Right lobe of liver (tissue), 4 donors: ENCODE measurements at regions not wholly inside any gene's neighbourhood (a gene's known extent, or its start where the extent isn't known, plus 50 kb on each side); places are given as distances from the start of the nearest gene placed in this dataset.

Source experiments
- CTCF ChIP-seq, 4 donors: fragments of 200-600 bp in 3 of 4; fragments of 450-650 bp in 1 of 4; IDR thresholded peaks; one replicate each; pipeline versions ENCODE4 v1.5.1 to v1.8.0; 2016 to 2022; ENCODE audit warnings: antibody characterized with exemption in 4 of 4, mild to moderate bottlenecking in 2 of 4
- POLR2A ChIP-seq: fragments of 450-650 bp; IDR thresholded peaks from one replicate; pipeline ENCODE4 v1.6.1; 2017; ENCODE audit warnings: antibody characterized with exemption, mild to moderate bottlenecking
- donor health status: DM: no; HTN: no; CAD: no.
- donor health status: DM: no; HTN: no; CAD: no.
- donor health status: DM: no; HTN: yes; CAD: no.

GRCh38 chr11:87779276-87780067 lies 395.8 kb downstream of the RAB38 start:
- TF ChIP-seq POLR2A (no peak), CTCF (IDR thresholded peaks at IDR 0.05) (no peak)
